ENCODE measurements at regions not wholly inside any gene's neighbourhood (a gene's known extent, or its start where the extent isn't known, plus 50 kb on each side); places are given as distances from the start of the nearest gene placed in this dataset.

DNA sequence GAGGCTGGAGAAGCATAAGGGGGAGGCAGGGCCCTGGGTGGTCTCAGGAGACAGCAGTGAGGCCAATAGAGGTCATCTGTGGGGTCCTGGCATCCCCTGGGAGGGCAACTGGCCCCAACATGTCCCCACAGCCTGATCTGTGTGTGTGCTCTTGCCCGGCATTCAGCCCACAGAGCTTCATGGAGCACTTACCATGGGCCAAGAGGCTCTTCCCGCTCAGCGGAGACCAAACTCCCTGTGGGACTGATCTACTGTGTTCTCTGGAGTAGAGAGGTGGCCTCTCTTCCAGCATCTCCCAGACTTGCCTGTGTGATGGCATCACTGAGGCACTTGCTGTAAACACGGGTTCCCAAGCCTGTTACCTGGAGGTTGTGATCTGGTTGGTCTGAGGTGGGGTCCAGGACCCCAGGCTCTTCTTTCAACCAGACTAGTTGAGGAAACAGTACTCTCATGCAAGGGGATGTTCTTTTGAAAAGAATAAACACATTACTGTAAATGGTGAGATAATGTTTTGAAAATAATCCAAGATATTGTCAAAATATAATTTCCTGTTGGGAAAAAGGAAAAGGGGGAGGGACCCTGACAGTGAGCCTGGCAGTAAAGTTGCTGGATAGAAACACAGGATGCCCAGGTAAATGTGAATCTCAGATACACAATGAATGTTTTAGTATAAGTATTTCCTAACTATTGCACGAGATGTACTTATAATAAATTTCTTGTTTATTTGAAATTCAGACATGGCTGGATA lies 67.6 kb downstream of the SOWAHC start:
- H3K79me2 ChIP-seq (replicated peaks; ENCODE audit: insufficient read depth) = no peaks in the 10 kb centered on the region
- no peak overlapping the region for H3K4me2 ChIP-seq
- no peak for DNase-seq (ENCODE audit: low spot score)
- Mint-ChIP-seq H3K9me3 (no peaks in the 10 kb centered on the region), H3K4me1 (peaks cover 5% of the 10 kb centered on the region; the same call in 1 of the 3 replicates), H3K27ac (no peak overlapping the region), H3K4me3 (no peak overlapping the region), H3K27me3 (ENCODE audit: insufficient read depth, low read depth, poor library complexity) (peaks cover 6% of the 10 kb centered on the region), H3K36me3 (ENCODE audit: low read depth) (no peaks in the 10 kb centered on the region)
- no peaks in the 10 kb centered on the region for H3K4me1 ChIP-seq (ENCODE audit: insufficient read depth)
- ATAC-seq = no peak
- no peaks in the 10 kb centered on the region for H4K20me1 ChIP-seq (replicated peaks; ENCODE audit: insufficient read depth)
- H3K27ac ChIP-seq (ENCODE audit: low read depth) = no peak overlapping the region
- no peak overlapping the region for H2AFZ ChIP-seq
- H3K36me3 ChIP-seq (ENCODE audit: insufficient read depth) = no peaks in the 10 kb centered on the region
- H3K27me3 ChIP-seq (ENCODE audit: insufficient read depth) = no peaks in the 10 kb centered on the region
- no peaks in the 10 kb centered on the region for H3F3A ChIP-seq (replicated peaks; ENCODE audit: low read depth)
- TF ChIP-seq EZH2phosphoT487 (IDR thresholded peaks at IDR 0.05; ENCODE audit: unreplicated experiment) = no peak
- TF ChIP-seq, protein P1, sequence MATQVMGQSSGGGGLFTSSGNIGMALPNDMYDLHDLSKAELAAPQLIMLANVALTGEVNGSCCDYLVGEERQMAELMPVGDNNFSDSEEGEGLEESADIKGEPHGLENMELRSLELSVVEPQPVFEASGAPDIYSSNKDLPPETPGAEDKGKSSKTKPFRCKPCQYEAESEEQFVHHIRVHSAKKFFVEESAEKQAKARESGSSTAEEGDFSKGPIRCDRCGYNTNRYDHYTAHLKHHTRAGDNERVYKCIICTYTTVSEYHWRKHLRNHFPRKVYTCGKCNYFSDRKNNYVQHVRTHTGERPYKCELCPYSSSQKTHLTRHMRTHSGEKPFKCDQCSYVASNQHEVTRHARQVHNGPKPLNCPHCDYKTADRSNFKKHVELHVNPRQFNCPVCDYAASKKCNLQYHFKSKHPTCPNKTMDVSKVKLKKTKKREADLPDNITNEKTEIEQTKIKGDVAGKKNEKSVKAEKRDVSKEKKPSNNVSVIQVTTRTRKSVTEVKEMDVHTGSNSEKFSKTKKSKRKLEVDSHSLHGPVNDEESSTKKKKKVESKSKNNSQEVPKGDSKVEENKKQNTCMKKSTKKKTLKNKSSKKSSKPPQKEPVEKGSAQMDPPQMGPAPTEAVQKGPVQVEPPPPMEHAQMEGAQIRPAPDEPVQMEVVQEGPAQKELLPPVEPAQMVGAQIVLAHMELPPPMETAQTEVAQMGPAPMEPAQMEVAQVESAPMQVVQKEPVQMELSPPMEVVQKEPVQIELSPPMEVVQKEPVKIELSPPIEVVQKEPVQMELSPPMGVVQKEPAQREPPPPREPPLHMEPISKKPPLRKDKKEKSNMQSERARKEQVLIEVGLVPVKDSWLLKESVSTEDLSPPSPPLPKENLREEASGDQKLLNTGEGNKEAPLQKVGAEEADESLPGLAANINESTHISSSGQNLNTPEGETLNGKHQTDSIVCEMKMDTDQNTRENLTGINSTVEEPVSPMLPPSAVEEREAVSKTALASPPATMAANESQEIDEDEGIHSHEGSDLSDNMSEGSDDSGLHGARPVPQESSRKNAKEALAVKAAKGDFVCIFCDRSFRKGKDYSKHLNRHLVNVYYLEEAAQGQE (IDR thresholded peaks at IDR 0.05; ENCODE audit: unreplicated experiment) = no peak
- TF ChIP-seq, protein P2, sequence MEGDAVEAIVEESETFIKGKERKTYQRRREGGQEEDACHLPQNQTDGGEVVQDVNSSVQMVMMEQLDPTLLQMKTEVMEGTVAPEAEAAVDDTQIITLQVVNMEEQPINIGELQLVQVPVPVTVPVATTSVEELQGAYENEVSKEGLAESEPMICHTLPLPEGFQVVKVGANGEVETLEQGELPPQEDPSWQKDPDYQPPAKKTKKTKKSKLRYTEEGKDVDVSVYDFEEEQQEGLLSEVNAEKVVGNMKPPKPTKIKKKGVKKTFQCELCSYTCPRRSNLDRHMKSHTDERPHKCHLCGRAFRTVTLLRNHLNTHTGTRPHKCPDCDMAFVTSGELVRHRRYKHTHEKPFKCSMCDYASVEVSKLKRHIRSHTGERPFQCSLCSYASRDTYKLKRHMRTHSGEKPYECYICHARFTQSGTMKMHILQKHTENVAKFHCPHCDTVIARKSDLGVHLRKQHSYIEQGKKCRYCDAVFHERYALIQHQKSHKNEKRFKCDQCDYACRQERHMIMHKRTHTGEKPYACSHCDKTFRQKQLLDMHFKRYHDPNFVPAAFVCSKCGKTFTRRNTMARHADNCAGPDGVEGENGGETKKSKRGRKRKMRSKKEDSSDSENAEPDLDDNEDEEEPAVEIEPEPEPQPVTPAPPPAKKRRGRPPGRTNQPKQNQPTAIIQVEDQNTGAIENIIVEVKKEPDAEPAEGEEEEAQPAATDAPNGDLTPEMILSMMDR (conservative IDR thresholded peaks at IDR 0.05; ENCODE audit: low read depth in 2 of 2) = no peak
- TF ChIP-seq CREB1 (CRISPR knock-in tag; IDR thresholded peaks at IDR 0.05; ENCODE audit: low read depth) = no peak
- TF ChIP-seq JUNB (IDR thresholded peaks at IDR 0.05; ENCODE audit: unreplicated experiment) = no peak
- TF ChIP-seq STAT1 (IDR thresholded peaks at IDR 0.05; ENCODE audit: unreplicated experiment) = no peak
- no peak for TF ChIP-seq NANOG (IDR thresholded peaks at IDR 0.05; ENCODE audit: borderline replicate concordance)
- TF ChIP-seq, protein P3, sequence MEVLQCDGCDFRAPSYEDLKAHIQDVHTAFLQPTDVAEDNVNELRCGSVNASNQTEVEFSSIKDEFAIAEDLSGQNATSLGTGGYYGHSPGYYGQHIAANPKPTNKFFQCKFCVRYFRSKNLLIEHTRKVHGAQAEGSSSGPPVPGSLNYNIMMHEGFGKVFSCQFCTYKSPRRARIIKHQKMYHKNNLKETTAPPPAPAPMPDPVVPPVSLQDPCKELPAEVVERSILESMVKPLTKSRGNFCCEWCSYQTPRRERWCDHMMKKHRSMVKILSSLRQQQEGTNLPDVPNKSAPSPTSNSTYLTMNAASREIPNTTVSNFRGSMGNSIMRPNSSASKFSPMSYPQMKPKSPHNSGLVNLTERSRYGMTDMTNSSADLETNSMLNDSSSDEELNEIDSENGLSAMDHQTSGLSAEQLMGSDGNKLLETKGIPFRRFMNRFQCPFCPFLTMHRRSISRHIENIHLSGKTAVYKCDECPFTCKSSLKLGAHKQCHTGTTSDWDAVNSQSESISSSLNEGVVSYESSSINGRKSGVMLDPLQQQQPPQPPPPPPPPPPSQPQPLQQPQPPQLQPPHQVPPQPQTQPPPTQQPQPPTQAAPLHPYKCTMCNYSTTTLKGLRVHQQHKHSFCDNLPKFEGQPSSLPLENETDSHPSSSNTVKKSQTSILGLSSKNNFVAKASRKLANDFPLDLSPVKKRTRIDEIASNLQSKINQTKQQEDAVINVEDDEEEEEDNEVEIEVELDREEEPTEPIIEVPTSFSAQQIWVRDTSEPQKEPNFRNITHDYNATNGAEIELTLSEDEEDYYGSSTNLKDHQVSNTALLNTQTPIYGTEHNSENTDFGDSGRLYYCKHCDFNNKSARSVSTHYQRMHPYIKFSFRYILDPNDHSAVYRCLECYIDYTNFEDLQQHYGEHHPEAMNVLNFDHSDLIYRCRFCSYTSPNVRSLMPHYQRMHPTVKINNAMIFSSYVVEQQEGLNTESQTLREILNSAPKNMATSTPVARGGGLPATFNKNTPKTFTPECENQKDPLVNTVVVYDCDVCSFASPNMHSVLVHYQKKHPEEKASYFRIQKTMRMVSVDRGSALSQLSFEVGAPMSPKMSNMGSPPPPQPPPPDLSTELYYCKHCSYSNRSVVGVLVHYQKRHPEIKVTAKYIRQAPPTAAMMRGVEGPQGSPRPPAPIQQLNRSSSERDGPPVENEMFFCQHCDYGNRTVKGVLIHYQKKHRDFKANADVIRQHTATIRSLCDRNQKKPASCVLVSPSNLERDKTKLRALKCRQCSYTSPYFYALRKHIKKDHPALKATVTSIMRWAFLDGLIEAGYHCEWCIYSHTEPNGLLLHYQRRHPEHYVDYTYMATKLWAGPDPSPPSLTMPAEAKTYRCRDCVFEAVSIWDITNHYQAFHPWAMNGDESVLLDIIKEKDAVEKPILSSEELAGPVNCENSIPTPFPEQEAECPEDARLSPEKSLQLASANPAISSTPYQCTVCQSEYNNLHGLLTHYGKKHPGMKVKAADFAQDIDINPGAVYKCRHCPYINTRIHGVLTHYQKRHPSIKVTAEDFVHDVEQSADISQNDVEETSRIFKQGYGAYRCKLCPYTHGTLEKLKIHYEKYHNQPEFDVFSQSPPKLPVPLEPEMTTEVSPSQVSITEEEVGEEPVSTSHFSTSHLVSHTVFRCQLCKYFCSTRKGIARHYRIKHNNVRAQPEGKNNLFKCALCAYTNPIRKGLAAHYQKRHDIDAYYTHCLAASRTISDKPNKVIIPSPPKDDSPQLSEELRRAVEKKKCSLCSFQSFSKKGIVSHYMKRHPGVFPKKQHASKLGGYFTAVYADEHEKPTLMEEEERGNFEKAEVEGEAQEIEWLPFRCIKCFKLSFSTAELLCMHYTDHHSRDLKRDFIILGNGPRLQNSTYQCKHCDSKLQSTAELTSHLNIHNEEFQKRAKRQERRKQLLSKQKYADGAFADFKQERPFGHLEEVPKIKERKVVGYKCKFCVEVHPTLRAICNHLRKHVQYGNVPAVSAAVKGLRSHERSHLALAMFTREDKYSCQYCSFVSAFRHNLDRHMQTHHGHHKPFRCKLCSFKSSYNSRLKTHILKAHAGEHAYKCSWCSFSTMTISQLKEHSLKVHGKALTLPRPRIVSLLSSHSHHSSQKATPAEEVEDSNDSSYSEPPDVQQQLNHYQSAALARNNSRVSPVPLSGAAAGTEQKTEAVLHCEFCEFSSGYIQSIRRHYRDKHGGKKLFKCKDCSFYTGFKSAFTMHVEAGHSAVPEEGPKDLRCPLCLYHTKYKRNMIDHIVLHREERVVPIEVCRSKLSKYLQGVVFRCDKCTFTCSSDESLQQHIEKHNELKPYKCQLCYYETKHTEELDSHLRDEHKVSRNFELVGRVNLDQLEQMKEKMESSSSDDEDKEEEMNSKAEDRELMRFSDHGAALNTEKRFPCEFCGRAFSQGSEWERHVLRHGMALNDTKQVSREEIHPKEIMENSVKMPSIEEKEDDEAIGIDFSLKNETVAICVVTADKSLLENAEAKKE (CRISPR knock-in tag; IDR thresholded peaks at IDR 0.05) = no peak
- TF ChIP-seq EZH2 (IDR thresholded peaks at IDR 0.05; ENCODE audit: low read depth, unreplicated experiment) = no peak
- no peak for TF ChIP-seq ZNF331 (CRISPR knock-in tag; IDR thresholded peaks at IDR 0.05; ENCODE audit: low read depth)
- no peak for TF ChIP-seq ZNF114 (CRISPR knock-in tag; IDR thresholded peaks at IDR 0.05)
- no peak for TF ChIP-seq POLR2AphosphoS5 (IDR thresholded peaks at IDR 0.05; ENCODE audit: low read depth)
- TF ChIP-seq, protein P4, sequence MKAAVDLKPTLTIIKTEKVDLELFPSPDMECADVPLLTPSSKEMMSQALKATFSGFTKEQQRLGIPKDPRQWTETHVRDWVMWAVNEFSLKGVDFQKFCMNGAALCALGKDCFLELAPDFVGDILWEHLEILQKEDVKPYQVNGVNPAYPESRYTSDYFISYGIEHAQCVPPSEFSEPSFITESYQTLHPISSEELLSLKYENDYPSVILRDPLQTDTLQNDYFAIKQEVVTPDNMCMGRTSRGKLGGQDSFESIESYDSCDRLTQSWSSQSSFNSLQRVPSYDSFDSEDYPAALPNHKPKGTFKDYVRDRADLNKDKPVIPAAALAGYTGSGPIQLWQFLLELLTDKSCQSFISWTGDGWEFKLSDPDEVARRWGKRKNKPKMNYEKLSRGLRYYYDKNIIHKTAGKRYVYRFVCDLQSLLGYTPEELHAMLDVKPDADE (IDR thresholded peaks at IDR 0.05) = no peak
- H3K9me2 ChIP-seq (ENCODE audit: insufficient read depth) = no peaks in the 10 kb centered on the region
- no peak overlapping the region for H3K4me3 ChIP-seq
